Panc1 (cell line): ENCODE measurements at regions not wholly inside any gene's neighbourhood (a gene's known extent, or its start where the extent isn't known, plus 50 kb on each side); places are given as distances from the start of the nearest gene placed in this dataset.

ENCODE experiments used
- CTCF ChIP-seq: fragments of 450-650 bp; IDR thresholded peaks from 2 replicates; pipeline ENCODE4 v1.5.1; 2017; ENCODE audit warnings: mild to moderate bottlenecking
- POLR2AphosphoS5 ChIP-seq: IDR thresholded peaks from 2 replicates; pipeline ENCODE4 v1.6.1; 2012; ENCODE audit warnings: mild to moderate bottlenecking, low read depth, low read length, moderate library complexity
- REST ChIP-seq, 2 experiments: IDR thresholded peaks; 2 replicates each; pipeline ENCODE4 v1.6.1; 2011 to 2012; ENCODE audit warnings: low read depth in 2 of 2, control low read depth in 1 of 2, low read length in 1 of 2, mild to moderate bottlenecking in 1 of 2, moderate library complexity in 1 of 2; ENCODE audit not compliant: insufficient read depth in 1 of 2
- SIN3A ChIP-seq: IDR thresholded peaks from 2 replicates; pipeline ENCODE4 v1.6.1; 2012; ENCODE audit warnings: low read depth, mild to moderate bottlenecking, low read length, moderate library complexity, borderline replicate concordance; ENCODE audit not compliant: insufficient read depth
- TCF7L2 ChIP-seq: IDR thresholded peaks from 2 replicates; pipeline ENCODE4 v1.6.1; 2011; ENCODE audit warnings: mild to moderate bottlenecking, low read depth, low read length, inconsistent platforms

- TF ChIP-seq CTCF: no peak
- TF ChIP-seq REST (IDR thresholded peaks at IDR 0.05; ENCODE audit: insufficient read depth in 1 of 2, low read depth in 2 of 2, low read length in 1 of 2): no peak
- TF ChIP-seq SIN3A: no peak
- TF ChIP-seq POLR2AphosphoS5: no peak
- TF ChIP-seq TCF7L2: no peak
Observed at GRCh38 chr11:93074352-93074751, 104.9 kb downstream of the MTNR1B start.
